ENCODE measurements at regions not wholly inside any gene's neighbourhood (a gene's known extent, or its start where the extent isn't known, plus 50 kb on each side); places are given as distances from the start of the nearest gene placed in this dataset.

DNA sequence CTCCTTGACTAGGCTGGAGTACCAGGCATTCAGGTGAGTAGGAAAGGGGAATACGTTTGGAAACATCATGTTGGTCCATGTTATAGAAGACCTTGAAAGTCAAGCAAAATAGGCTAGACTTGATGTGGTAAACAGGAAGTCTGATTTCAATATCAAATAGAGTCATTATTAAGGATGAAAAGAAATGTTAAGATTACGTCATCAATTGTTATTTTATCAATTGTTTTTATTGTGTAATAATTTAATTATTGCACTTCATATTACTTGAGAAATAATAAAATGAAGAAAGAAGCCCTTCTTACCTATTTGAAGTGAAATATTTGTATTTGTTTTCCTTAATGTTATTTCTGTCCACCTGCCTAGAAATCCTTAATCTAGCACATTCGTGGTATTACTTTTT is 361.0 kb upstream of the HAND2 start:
- CTCF ChIA-PET, result no interaction called here
- POLR2A ChIA-PET, result no interaction called here
- H3K4me3 ChIP-seq (ENCODE audit: low read depth, low read length), result no peak overlapping the region
- no peak for TF ChIP-seq CTCF (IDR thresholded peaks at IDR 0.05; ENCODE audit: insufficient read depth, low read length, missing control alignments)
- DNase-seq (ENCODE audit: low read depth, low spot score), result no peak

DNA sequence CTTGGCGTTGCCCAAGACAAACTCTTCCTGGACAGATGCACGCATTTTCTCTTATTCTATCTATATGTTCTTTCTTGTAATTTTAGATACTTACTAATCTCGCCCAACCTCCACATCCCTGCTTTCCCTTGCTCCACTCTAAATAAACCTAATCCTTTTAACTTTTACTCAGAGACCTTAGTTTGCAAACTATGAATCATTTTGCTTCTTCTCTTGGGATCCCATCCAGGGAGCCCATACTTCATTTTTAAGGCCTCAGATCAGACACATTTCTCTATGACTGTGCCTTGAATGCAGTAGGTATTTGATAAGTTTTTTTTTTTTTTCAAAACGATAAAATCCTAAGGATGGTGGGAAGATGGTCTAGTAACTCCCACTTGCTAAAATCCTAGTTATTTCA is 353.8 kb upstream of the HAND2 start:
- no peak for TF ChIP-seq CTCF (IDR thresholded peaks at IDR 0.05; ENCODE audit: insufficient read depth, low read length, missing control alignments)
- no peak for DNase-seq (ENCODE audit: low read depth, low spot score)
- ChIA-PET POLR2A (no interaction called here), CTCF (no interaction called here)
- no peak overlapping the region for H3K4me3 ChIP-seq (ENCODE audit: low read depth, low read length)

DNA sequence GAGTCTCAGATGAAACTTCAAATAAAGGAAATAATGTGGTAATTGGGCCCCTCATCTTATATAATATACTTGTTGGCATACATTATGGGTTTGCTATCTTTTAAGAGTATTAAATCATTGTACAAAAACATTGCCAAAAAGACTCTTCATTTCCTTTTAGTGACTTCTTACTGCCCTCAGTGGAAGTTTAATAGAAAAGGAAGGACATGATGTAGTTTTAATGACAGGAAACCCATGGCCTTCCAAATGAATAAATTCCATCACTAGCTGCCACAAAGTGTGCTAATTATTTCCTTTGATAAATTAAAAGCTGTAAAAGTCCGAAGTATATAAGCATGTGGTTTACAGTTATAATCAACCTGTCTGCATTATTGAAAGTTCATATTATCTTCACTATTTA is 350.9 kb upstream of the HAND2 start:
- H3K4me3 ChIP-seq (ENCODE audit: low read depth, low read length), result no peak overlapping the region
- ChIA-PET CTCF (no interaction called here), POLR2A (no interaction called here)
- DNase-seq (ENCODE audit: low read depth, low spot score), result no peak
- TF ChIP-seq CTCF (IDR thresholded peaks at IDR 0.05; ENCODE audit: insufficient read depth, low read length, missing control alignments), result no peak

GRCh38 chr4:173879509-173879908 is 349.5 kb upstream of the HAND2 start:
- ChIA-PET POLR2A (no interaction called here), CTCF (no interaction called here)

GRCh38 chr4:173878701-173879100 is 348.7 kb upstream of the HAND2 start:
- no peak for DNase-seq (ENCODE audit: low read depth, low spot score)
- ChIA-PET CTCF (no interaction called here), POLR2A (no interaction called here)
- no peak for TF ChIP-seq CTCF (IDR thresholded peaks at IDR 0.05; ENCODE audit: insufficient read depth, low read length, missing control alignments)
- no peak overlapping the region for H3K4me3 ChIP-seq (ENCODE audit: low read depth, low read length)

More at GRCh38 chr4:173879509-173879908, 349.5 kb upstream of the HAND2 start:
- TF ChIP-seq CTCF (IDR thresholded peaks at IDR 0.05; ENCODE audit: insufficient read depth, low read length, missing control alignments), result no peak
- H3K4me3 ChIP-seq (ENCODE audit: low read depth, low read length), result no peak overlapping the region
- DNase-seq (ENCODE audit: low read depth, low spot score), result no peak

GRCh38 chr4:173871643-173872042 is 341.6 kb upstream of the HAND2 start:
- POLR2A ChIA-PET, result no interaction called here
- DNase-seq (ENCODE audit: low read depth, low spot score), result no peak
- TF ChIP-seq CTCF (IDR thresholded peaks at IDR 0.05; ENCODE audit: insufficient read depth, low read length, missing control alignments), result no peak
- H3K4me3 ChIP-seq (ENCODE audit: low read depth, low read length), result no peak overlapping the region
- CTCF ChIA-PET, result no interaction called here

Measured in AG04449 (cell line).